Amniotic epithelial cell (primary cell): ENCODE measurements at regions not wholly inside any gene's neighbourhood (a gene's known extent, or its start where the extent isn't known, plus 50 kb on each side); places are given as distances from the start of the nearest gene placed in this dataset.
"Not testable (repeated sequence)": the region's sequence is repeated elsewhere in the genome, so short reads cannot be mapped to it uniquely, and the experiment has no call there.

Experiments used
- DNase-seq: peaks from one replicate; pipeline ENCODE4 v3.0.0-alpha.2; 2010; ENCODE audit warnings: low read depth

DNA sequence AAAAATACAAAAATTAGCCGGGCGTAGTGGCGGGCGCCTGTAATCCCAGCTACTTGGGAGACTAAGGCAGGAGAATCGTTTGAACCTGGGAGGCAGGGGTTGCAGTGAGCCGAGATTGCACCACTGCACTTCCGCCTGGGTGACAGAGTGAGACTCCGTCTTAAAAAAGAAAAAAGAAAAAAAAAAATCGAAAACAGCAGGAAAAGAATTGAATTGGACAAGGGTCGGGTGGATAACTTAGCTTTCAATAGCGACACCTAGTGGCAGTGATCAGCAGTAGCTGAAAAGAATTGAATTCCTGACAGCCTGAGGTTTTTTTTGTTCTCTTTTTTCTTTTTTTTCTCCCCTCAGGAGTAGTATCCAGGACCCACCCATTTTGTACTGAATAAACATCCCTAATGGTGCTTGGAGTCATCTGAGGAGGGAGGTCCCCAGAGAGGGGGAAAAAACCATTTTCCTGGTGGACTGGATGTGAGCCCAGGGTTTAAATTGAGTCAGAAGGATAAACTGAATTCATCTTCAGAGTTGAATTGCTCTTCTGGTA lies 55.1 kb downstream of the CYCS start:
- peak; percentile 73 for DNase-seq

DNA sequence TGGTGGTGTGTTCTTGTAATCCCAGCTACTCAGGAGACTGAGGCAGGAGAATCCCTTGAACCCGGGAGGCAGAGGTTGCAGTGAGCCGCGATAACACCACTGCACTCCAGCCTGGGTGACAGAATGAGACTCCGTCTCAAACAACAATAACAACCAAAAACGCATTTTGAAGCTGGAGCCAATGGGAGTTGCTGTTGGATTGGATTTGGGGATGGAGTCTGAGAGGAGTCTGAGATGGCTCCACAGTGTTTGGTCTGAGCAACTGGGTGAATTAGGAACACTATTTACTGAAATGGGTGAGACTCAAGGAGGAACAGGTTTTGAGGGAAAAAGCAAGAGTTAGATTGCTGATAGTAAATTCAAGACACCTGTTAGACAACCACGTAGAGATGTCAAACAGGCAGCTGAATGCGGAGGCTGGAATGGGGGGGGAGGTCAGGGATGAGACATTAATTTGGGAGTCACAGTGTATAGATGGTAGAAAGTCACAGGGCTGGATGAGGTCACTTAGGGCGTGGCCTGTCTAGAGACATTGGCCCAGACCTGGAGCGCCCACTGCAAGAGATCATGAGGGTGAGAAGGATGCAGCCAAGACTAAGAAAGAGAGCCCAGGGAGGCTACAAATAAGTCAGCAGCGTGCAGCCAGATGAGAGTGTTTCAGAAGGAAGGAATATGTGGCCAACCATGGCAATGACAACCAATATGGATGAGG lies 56.4 kb downstream of the CYCS start:
- DNase-seq: no peak

- no peak for DNase-seq
Measured at GRCh38 chr7:25067726-25068501, 57.1 kb downstream of the CYCS start.

GRCh38 chr7:25066253-25066652 lies 58.8 kb downstream of the CYCS start:
- no peak for DNase-seq

- DNase-seq: no peak
Measured at GRCh38 chr7:25062380-25062779, 62.7 kb downstream of the CYCS start.

- DNase-seq: no peak
Measured at GRCh38 chr7:25060487-25061055, 64.5 kb downstream of the CYCS start.

- DNase-seq: no peak
Measured at GRCh38 chr7:25059576-25059975, 65.5 kb downstream of the CYCS start.

- DNase-seq: no peak
Measured at GRCh38 chr7:25056368-25056767, 68.7 kb downstream of the CYCS start.

DNA sequence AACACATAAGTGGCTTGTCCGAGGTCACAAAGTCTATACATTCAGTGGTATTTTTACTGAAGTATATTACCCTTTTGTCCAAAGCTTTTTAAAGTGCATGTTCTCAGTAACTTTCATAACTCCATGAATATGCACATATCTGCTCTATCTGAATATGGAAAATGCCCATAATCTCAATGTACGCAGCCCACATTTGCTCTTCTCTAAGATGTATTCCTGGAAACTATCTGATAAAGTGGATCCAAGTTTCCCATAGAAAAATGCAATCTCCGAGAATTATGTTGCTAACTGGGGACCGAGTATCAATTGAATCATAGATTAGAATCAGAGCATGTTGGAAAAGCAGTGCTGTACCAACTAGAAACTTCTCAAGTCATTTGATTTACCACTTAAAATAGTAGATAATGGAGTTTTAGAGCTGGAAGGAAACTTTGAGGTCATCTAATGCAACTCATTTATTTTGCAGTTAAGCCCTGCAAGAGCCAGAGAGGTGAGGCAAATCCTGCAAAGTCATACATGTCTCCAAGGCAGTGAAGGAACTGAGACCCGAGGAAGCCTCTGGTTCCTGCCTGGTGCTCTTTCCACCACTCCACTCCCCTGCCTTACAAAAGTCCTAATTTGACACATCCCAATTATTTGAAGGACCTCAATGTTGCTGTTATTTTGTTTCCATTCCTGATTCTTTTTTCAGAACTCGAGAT lies 69.4 kb downstream of the CYCS start:
- DNase-seq: peak; percentile 40

- peak; percentile 18 for DNase-seq
Measured at GRCh38 chr7:25054819-25055519, 70.1 kb downstream of the CYCS start.

- no peak for DNase-seq
Measured at GRCh38 chr7:25050223-25050622, 70.2 kb upstream of the OSBPL3 start.

DNA sequence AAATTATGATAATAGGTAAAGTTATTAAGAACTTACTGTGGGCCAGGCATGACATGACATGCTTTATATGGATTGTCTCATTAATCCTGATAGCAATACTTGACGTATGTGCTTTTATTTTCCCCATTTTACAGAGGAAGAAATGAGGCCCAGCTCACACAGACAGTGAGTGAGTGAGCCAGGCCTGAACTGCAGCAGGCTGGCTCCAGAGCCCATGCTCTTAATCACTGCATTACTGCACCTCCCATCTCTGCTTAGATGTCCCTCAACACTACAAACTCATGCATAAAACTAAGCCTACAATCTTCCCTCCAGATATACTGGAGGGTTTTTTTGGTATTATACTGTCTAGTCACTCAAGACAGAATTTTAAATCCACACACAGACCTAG lies 68.5 kb upstream of the OSBPL3 start:
- DNase-seq: no peak

DNA sequence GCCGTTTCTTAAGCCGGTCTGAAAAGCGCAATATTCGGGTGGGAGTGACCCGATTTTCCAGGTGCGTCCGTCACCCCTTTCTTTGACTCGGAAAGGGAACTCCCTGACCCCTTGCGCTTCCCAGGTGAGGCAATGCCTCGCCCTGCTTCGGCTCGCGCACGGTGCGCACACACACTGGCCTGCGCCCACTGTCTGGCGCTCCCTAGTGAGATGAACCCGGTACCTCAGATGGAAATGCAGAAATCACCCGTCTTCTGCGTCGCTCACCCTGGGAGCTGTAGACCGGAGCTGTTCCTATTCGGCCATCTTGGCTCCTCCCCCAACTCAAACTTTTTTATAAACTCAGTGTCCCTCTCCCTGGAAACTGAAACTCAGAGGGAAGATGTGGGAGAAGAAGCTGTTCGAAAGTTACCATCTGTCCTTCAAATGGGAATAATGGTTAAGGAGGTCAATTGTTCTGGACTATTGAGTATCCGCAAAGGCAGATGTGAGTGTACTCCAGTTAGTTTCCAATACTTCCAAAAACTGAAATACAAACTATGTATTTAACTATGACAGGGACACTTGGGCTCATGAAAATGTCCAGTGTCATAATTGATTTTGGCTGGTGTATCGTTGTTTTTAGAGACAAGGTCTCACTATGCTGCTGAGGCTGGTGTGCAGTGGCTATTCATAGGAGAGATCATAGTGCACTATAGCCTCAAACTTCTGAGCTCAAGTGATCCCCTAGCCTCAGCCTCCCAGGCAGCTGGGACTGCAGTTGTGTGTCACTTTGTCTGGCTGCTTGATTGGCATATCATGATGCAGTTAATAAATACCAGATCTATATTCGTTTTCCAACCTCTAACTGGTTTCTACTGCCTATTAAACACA lies 67.8 kb upstream of the OSBPL3 start:
- not testable (repeated sequence) for DNase-seq

- peak; percentile 31 for DNase-seq
Measured at GRCh38 chr7:25037325-25037724, 57.3 kb upstream of the OSBPL3 start.

DNA sequence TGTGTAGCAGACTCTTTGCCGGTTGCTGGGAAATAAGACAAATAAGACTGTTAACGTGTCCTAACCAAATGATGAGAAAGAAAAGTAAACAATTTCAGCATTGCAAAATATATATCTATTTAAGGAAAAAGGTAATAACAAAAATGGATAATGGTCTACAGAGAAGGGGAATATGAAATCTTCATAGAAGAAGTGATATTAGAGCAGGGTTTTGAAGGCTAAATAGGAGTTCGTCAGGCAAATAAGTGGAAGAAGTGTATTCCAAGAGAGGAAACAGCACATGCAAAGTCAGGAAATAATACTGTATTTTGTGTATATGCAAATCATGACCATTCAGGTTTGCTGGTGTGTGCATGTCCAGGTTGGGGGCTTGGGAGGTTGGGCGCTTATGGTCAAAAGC lies 55.3 kb upstream of the OSBPL3 start:
- no peak for DNase-seq

DNA sequence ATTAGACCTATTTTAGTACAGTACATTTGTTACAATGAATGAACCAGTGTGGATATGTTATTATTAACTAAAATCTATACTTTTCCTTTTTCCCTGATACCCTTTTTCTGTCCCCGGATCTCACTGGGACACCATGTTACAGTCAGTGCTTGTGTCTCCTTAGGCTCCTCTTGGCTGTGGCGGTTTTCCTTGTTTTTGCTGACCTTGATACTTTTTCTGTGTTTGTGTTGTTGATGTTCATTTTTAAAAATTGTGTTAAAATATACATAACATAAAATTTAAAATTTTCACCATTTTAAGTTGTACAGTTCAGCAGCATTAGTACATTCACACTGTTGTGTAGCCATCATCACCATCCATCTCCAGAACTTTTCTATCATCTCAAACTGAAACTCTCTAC lies 54.2 kb upstream of the OSBPL3 start:
- no peak for DNase-seq

- DNase-seq: no peak
Measured at GRCh38 chr7:25032774-25033743, 53.1 kb upstream of the OSBPL3 start.

GRCh38 chr7:25031432-25031831 lies 51.5 kb upstream of the OSBPL3 start:
- DNase-seq: no peak

DNA sequence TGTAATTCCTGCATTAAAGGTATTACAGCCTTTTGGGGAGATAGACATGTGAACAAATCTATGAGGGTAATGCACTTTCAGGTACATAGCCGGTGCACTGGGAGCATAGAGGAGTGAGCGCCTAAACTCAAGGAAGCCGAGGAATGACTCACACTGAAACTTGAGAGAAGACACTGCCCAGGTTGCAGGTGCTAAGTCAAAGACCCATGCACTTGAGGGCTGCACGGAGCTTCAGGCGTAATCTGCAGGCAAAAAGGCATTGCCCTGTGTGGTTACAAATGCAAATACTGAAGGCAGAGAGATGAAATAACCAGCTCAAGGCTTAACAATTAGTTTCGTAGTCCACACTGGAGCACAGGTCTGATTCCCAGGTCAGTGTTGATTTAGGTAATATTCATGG lies 51.0 kb upstream of the OSBPL3 start:
- no peak for DNase-seq
